MV-4-11 (cell line): ENCODE measurements at regions not wholly inside any gene's neighbourhood (a gene's known extent, or its start where the extent isn't known, plus 50 kb on each side); places are given as distances from the start of the nearest gene placed in this dataset.
"Not testable (repeated sequence)": the region's sequence is repeated elsewhere in the genome, so short reads cannot be mapped to it uniquely, and the experiment has no call there.

ENCODE experiments used
- DNase-seq: peaks from one replicate; lab custom pipeline; 2025; lab: John Stamatoyannopoulos, UW

DNA sequence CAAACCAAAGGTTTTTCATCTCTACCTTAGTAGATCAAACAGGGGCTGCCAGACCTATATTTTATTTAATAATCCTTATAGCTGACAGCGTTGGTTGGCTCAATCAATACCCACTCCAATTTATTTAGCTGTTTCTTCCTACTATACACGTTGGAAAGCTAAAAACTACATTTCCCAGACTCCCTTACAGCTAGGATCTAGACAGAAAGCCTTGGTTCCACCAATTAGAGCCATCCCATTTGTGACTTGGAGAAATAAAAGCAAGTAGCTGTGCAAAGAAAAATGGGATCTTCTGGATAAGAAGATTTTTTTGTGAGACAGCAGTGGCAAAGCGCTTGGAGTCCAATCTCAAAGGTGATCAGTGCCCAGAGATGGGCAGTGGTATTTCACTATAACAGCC, 331.3 kb upstream of the MEIS1 start:
- no peak for DNase-seq

DNA sequence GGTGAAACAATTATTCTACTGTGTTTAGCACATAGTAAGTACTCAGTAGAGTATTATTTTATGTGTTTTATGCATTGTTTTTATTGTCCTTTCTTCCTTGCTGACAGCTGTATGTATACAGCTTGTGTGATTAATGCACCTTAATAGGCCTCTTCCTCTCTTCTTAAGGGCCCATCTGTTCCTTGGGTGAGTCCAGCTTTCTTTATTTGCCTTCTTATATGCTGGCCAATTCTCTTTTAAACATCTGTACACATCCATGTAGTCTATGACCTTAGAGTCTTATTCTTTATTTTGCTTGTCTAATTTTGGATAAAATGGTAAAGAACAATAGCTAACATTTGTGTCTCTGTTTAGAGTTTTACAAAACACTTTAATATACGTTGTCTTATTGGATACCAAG, 333.7 kb upstream of the MEIS1 start:
- no peak for DNase-seq

DNA sequence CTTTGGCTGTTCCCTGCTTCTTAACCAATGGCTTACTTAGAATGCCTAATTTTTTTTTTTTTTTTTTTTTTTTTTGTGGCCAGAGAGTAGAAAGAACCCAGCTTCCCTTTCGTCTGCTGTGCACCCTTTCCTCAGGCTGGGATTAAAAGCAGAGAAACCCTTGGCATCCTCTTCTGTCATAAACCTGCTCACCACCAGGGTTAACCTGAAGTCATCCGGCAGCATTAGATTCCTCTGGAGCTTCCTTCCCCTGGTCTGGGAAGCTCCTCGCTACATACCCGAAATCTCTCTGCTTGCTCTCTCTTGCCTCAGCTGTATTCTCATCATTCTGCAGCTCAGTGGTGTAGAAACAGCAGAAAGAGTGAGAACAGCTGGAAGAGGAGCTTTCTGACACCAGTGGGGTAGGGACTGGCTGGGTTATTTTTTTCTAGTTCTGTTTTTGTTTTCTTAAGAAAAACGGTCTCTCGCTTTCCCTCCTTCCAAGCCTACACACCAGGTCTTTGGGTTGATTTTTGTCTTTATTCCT, 339.0 kb upstream of the MEIS1 start:
- DNase-seq: no peak

DNA sequence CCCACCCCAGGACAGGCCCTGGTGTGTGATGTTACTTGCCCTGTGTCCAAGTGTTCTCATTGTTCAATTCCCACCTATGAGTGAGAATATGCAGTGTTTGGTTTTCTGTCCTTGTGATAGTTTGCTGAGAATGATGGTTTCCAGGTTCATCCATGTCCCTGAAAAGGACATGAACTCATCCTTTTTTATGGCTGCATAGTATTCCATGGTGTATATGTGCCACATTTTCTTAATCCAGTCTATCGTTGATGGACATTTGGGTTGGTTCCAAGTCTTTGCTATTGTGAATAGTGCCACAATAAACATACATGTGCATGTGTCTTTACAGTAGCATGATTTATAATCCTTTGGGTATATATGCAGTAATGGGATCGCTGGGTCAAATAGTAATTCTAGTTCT, 340.2 kb upstream of the MEIS1 start:
- not testable (repeated sequence) for DNase-seq

- no peak for DNase-seq
Measured at GRCh38 chr2:66093371-66093770, 341.6 kb upstream of the MEIS1 start.

DNA sequence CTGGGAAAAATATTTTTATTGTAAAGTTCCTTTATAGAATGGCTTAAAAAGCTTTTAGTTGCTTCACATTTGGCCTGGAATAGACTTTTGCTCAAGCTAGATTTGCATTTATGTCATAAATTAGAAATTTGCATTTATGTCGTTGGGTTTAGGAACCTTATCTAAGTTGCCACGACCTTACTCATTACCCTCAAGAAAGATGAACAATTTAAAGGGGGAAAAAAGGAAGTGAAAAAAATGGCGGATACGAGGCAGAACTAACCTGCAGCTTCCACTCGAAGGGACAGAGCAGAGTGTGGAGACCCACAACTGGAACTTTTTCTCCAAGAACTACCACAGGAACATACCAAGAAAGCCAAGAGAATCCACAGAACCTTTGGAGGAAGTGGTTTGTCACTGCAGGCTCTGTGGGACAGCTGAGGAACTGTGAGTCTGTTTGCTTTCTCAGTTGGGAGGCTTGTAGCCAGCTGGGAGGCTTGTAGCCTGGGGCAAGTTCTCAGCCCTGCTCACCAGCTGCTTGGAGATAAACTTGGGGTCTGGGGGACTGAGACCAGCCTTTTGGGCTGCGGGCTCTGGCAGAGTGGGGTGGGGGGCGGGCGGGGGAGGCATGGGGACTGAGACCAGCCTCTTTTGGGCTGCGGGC, 349.9 kb upstream of the MEIS1 start:
- DNase-seq: peak; percentile 62

DNA sequence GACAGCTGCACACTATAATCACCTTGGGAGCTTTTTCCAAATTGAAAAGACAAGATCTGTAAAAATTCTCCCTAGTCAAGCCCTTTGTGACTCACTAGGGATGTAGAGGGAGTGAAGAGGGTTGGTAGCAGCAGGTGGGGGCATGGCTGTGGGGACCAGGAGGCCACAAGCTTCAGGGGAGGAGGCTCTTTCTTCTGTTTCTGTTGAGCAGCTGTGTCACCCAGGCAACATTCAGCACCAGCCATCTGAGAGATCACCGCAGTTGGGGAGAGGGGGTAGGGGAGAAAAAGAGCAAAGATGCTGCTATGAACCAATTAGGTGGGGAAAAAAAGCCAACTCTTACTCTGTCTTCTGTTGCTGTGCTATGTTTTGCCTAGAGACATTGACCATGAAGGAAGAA, 352.3 kb upstream of the MEIS1 start:
- no peak for DNase-seq

GRCh38 chr2:66080127-66080526, 354.8 kb upstream of the MEIS1 start:
- DNase-seq: no peak

DNA sequence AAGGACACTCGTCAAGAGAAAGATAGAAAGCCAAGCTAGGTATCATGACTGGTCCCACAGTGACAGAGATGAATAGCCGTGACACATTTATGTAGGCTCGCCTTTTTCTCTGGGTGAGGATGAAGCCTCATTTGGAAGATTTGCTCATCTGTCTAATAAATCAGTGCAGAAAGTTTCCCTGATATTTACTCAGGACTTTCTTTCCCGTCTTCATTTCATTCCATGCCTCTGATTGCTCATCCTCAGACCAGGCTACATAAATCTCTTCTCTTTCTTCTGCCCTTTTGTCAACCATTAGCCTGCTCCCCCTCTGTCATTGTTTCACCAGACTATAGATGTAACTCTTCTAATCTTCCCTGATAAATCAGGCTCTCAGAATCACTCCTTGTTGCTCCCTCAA, 361.8 kb upstream of the MEIS1 start:
- no peak for DNase-seq

GRCh38 chr2:66070721-66071602, 364.0 kb upstream of the MEIS1 start:
- DNase-seq: no peak

- DNase-seq: no peak
Measured at GRCh38 chr2:66069937-66070720, 364.8 kb upstream of the MEIS1 start.

DNA sequence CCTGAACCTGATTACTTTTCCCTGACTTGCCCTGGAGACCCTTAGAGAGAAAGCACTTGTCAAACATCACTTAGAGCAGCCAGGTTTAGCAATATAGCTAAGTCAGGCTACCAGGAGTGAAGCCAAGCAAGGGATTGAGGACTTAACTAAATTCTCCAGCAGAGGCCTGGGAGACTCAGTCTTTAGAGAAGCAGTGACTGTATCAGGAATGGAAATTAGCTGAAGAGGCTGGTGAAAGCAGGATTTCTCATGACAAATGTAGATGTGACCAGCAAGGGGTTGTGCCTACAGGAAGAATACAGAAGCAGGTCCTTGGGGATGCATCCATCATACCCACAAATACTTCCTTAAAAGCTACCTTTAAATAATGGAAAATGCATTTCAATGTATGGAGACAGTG, 368.9 kb upstream of the MEIS1 start:
- DNase-seq: no peak

- no peak for DNase-seq
Measured at GRCh38 chr2:66059332-66059731, 375.6 kb upstream of the MEIS1 start.

GRCh38 chr2:66058675-66059074, 376.2 kb upstream of the MEIS1 start:
- DNase-seq: no peak

DNA sequence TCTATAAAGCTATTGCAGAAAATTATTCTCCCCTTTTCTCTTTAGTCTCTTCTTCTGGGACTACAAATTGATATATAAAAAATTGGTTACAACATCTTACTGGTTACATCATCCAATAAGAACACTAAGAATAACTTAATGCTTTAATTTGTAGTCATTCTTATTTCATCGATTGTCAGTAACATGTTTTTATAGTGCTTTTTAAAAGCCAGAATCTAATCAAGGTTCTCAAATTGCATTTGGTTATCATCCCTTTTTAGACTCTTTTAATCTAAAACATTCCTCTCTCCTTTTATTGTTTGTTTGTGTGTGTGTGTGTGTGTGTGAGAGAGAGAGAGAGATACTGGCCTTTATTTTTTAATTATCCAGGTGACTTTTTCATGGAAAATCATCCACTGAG, 377.1 kb upstream of the MEIS1 start:
- DNase-seq: no peak

DNA sequence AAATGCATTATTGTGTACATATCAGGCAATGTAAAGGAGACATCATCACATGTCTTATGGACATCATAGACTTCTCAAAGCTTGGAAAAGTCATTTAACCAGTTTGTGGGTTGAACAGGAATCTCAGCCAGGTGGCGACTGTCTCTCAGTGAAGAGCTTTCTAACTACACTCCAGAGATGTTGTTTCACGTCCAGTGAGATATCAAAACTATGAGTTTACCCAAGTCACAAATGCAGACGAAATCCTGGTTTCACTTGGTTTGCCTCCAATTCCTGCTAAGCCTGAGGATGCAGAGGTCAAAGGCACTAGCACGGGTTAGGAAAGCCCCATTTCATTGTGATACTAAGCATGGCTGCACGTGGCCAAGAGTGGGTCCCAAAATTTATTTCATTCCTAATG, 384.5 kb upstream of the MEIS1 start:
- no peak for DNase-seq

DNA sequence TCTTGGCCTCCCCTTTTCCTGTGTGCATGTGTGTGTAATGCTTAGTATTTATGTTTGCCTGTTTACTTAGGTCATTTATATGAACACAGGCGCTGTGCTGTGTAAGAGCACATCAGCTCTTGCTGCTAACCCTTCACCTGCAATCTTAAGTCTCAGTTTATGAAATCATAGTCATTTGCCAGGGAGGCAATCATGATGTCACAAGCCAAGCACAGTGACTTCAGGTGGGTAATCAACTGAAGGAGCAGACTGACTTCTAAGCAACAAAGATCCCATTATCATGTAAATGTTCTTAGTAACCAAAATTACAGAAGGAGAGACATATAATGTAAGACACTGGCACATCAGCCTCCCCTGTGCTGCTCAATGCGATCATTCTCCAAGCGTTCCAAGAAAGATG, 386.3 kb upstream of the MEIS1 start:
- DNase-seq: no peak

- no peak for DNase-seq
Measured at GRCh38 chr2:66041902-66042657, 392.8 kb upstream of the MEIS1 start.

- no peak for DNase-seq
Measured at GRCh38 chr2:66036948-66037347, 398.0 kb upstream of the MEIS1 start.

DNA sequence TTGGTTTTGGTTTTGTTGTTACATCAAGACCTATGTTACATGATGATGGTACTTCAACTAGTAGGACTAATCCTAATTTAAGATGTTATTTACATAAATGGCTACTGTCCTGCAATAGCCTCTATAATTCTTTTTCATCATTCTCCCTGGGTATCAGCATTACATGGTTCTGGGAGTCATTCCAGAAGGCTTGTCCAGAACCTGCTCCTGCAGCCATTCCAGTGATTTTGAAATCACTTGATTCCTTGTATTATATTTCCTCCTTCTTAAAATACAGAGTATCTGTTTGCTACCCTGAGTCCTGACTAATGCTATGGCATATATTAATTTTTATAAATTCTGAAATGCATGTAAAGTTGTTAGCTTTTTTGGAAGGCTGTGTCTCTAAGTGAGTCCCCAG, 400.5 kb upstream of the MEIS1 start:
- DNase-seq: no peak

GRCh38 chr2:66032226-66032775, 402.6 kb upstream of the MEIS1 start:
- DNase-seq: no peak

GRCh38 chr2:66031236-66031635, 403.7 kb upstream of the MEIS1 start:
- no peak for DNase-seq
